Naive thymus-derived CD4-positive, alpha-beta T cell (primary cell): ENCODE measurements at regions not wholly inside any gene's neighbourhood (a gene's known extent, or its start where the extent isn't known, plus 50 kb on each side); places are given as distances from the start of the nearest gene placed in this dataset.
"Not testable (repeated sequence)": the region's sequence is repeated elsewhere in the genome, so short reads cannot be mapped to it uniquely, and the experiment has no call there.

Experiments
- ATAC-seq: fragments of 150-1000 bp; cut with Tn5 transposase; 2 replicates; pipeline ENCODE4 v1.10.0; 2021; ENCODE audit warnings: mild to moderate bottlenecking, moderate library complexity
- CTCF ChIA-PET: fragments of 350-600 bp; sonication (Branson Sonifier 250); formaldehyde crosslinking; loops from one replicate; lab custom pipeline; 2021; ENCODE audit warnings: antibody characterized with exemption; lab: Charles Lee
- POLR2A ChIA-PET: fragments of 350-600 bp; sonication (Branson Sonifier 250); formaldehyde crosslinking; loops from one replicate; lab custom pipeline; 2021; ENCODE audit warnings: antibody characterized with exemption, inconsistent platforms; lab: Charles Lee
- DNase-seq, 9 donors: peaks; one replicate each; pipeline versions ENCODE4 v3.0.0 to v3.0.0-alpha.2; 2020 to 2022; ENCODE audit warnings: mixed read lengths in 1 of 9
- H3K27ac ChIP-seq: one replicate; pipeline ENCODE4 v1.7.0; 2013; ENCODE audit warnings: mild to moderate bottlenecking, low read depth, low read length, moderate library complexity
- H3K27me3 ChIP-seq, 2 donors: one replicate each; pipeline ENCODE4 v1.7.0; 2013; ENCODE audit warnings: low read length in 2 of 2, mild to moderate bottlenecking in 2 of 2, moderate library complexity in 2 of 2; ENCODE audit not compliant: control insufficient read depth in 2 of 2, insufficient read depth in 2 of 2
- H3K36me3 ChIP-seq, 3 experiments: 1 replicate in 2 of 3; 2 replicates in 1 of 3; pipeline ENCODE4 v1.7.0; 2013; ENCODE audit warnings: low read length in 3 of 3, mild to moderate bottlenecking in 3 of 3, moderate library complexity in 1 of 3; ENCODE audit not compliant: insufficient read depth in 3 of 3, control insufficient read depth in 2 of 3
- H3K4me1 ChIP-seq, 2 donors: one replicate each; pipeline ENCODE4 v1.7.0; 2013; ENCODE audit warnings: low read length in 2 of 2, mild to moderate bottlenecking in 2 of 2, moderate library complexity in 1 of 2; ENCODE audit not compliant: control insufficient read depth in 2 of 2, insufficient read depth in 2 of 2
- H3K4me3 ChIP-seq: 2 replicates; pipeline ENCODE4 v1.7.0; 2013; ENCODE audit warnings: mild to moderate bottlenecking, low read length
- H3K9me3 ChIP-seq, 3 experiments: 1 replicate in 2 of 3; 2 replicates in 1 of 3; pipeline ENCODE4 v1.7.0; 2013; ENCODE audit warnings: low read length in 3 of 3; ENCODE audit not compliant: control insufficient read depth in 2 of 3
- H3K27ac Mint-ChIP-seq, 9 donors: one replicate each; pipeline ENCODE4 v1.8.0; 2020 to 2022; ENCODE audit warnings: mixed read lengths in 9 of 9, mild to moderate bottlenecking in 8 of 9, moderate library complexity in 5 of 9, inconsistent platforms in 2 of 9
- H3K27me3 Mint-ChIP-seq, 5 donors: one replicate each; pipeline ENCODE4 v1.8.0; 2021 to 2022; ENCODE audit warnings: mixed read lengths in 5 of 5, mild to moderate bottlenecking in 1 of 5
- H3K36me3 Mint-ChIP-seq, 5 donors: one replicate each; pipeline ENCODE4 v1.8.0; 2020 to 2022; ENCODE audit warnings: mixed read lengths in 5 of 5, mild to moderate bottlenecking in 3 of 5, inconsistent platforms in 1 of 5
- H3K4me1 Mint-ChIP-seq, 7 donors: one replicate each; pipeline ENCODE4 v1.8.0; 2020 to 2022; ENCODE audit warnings: mixed read lengths in 7 of 7, mild to moderate bottlenecking in 3 of 7, inconsistent platforms in 1 of 7
- H3K4me3 Mint-ChIP-seq, 10 donors: one replicate each; pipeline ENCODE4 v1.8.0; 2020 to 2022; ENCODE audit warnings: mild to moderate bottlenecking in 10 of 10, mixed read lengths in 10 of 10, moderate library complexity in 6 of 10, inconsistent platforms in 2 of 10
- H3K9me3 Mint-ChIP-seq, 11 donors: one replicate each; pipeline ENCODE4 v1.8.0; 2020 to 2022; ENCODE audit warnings: mixed read lengths in 11 of 11, mild to moderate bottlenecking in 4 of 11, inconsistent platforms in 1 of 11, moderate library complexity in 1 of 11
- intact Hi-C, 2 donors: fragments of 100-400 bp; cut with micrococcal nuclease; formaldehyde crosslinking; loops; one replicate each; pipeline ENCODE4 v1.15.1; 2023

GRCh38 chr21:14824126-14824525 lies 240.7 kb downstream of the NRIP1 start:
- Mint-ChIP-seq H3K9me3 (no peaks in the 10 kb centered on the region), H3K27me3 (no peaks in the 10 kb centered on the region), H3K36me3 (no peaks in the 10 kb centered on the region), H3K27ac (no peak overlapping the region), H3K4me1 (peaks cover 0 to 2% (median 0%) of the 10 kb centered on the region in 7 donors), H3K4me3 (no peak overlapping the region)
- H3K36me3 ChIP-seq: no peaks in the 10 kb centered on the region
- no peak overlapping the region for H3K4me3 ChIP-seq
- intact Hi-C loops: no loop called here
- H3K27ac ChIP-seq: no peak overlapping the region
- no peaks in the 10 kb centered on the region for H3K9me3 ChIP-seq
- ChIA-PET CTCF (no interaction called here), POLR2A (no interaction called here)
- no peaks in the 10 kb centered on the region for H3K27me3 ChIP-seq
- no peaks in the 10 kb centered on the region for H3K4me1 ChIP-seq
- DNase-seq: no peak
- ATAC-seq: no peak

DNA sequence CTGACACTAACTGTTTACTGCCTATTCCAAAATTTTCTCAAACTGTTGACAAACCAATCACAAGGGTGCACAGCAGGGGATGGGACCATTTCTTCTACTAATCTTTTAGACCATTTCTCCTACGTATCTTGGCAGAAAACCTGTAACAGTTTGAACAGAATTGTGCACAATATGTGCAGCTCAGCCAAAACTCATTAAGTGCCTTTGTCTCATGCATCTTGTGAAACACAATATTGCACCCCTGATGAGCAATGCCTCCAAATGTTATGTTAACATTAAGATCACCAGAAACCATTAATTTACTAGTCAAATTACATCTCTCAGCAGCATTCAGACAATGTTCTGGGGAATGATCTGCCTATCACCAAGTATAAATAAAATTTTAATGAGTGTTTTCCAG lies 247.5 kb downstream of the NRIP1 start:
- Histone ChIP-seq H3K9me3 (no peaks in the 10 kb centered on the region), H3K27me3 (no peaks in the 10 kb centered on the region), H3K4me3 (no peak overlapping the region), H3K36me3 (no peaks in the 10 kb centered on the region), H3K4me1 (no peaks in the 10 kb centered on the region), H3K27ac (no peak overlapping the region)
- CTCF ChIA-PET: no interaction called here
- H3K36me3 Mint-ChIP-seq: peaks cover 0 to 4% (median 0%) of the 10 kb centered on the region in 5 donors
- peaks cover 0 to 4% (median 0%) of the 10 kb centered on the region in 7 donors for H3K4me1 Mint-ChIP-seq
- H3K4me3 Mint-ChIP-seq: no peak overlapping the region
- DNase-seq (no peak), ATAC-seq (no peak)
- H3K27ac Mint-ChIP-seq: no peak overlapping the region
- H3K27me3 Mint-ChIP-seq: peaks cover 0 to 3% (median 0%) of the 10 kb centered on the region in 5 donors
- peaks cover 0 to 6% (median 0%) of the 10 kb centered on the region in 11 donors for H3K9me3 Mint-ChIP-seq
- intact Hi-C loops: no loop called here
- POLR2A ChIA-PET: interaction anchor here (0.5 kb wide), 1 partner anchor 10 kb away, joined by 3 read pairs; no protein-coding TSS in a partner anchor

- H3K27me3 ChIP-seq: no peaks in the 10 kb centered on the region
- H3K4me1 ChIP-seq: no peaks in the 10 kb centered on the region
- no peaks in the 10 kb centered on the region for H3K36me3 ChIP-seq
- ATAC-seq (no peak), DNase-seq (no peak)
- peaks cover 0 to 4% (median 0%) of the 10 kb centered on the region in 5 donors for H3K36me3 Mint-ChIP-seq
- H3K4me1 Mint-ChIP-seq: peaks cover 0 to 4% (median 0%) of the 10 kb centered on the region in 7 donors
- H3K4me3 ChIP-seq: no peak overlapping the region
- POLR2A ChIA-PET: no interaction called here
- CTCF ChIA-PET: no interaction called here
- no peak overlapping the region for H3K27ac ChIP-seq
- no peaks in the 10 kb centered on the region for H3K9me3 ChIP-seq
- no peak overlapping the region for H3K27ac Mint-ChIP-seq
- no peak overlapping the region for H3K4me3 Mint-ChIP-seq
- peaks cover 0 to 3% (median 0%) of the 10 kb centered on the region in 5 donors for H3K27me3 Mint-ChIP-seq
- peaks cover 2 to 14% (median 5%) of the 10 kb centered on the region in 11 donors for H3K9me3 Mint-ChIP-seq
- intact Hi-C loops: no loop called here
Measured at GRCh38 chr21:14814991-14815390, 249.8 kb downstream of the NRIP1 start.

DNA sequence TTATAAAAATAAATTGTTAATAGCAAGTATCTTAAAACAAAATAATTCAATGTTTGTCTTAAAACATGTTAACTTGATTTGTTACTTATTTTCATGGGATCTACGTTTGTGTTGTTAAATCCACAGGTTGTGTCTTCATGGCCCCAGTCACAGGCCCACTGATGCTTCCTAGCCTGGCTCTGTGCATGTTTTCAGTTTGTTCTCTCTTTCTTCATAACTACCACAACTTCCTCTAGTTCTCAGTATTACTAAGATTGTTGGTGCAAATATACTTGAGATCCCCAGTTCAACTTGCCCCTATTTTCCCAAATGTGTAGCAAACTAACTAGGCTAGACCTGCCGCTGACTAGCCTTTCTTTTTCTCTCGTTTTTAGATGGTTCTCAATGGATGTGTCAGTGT lies 250.5 kb downstream of the NRIP1 start:
- ChIA-PET CTCF (no interaction called here), POLR2A (no interaction called here)
- Mint-ChIP-seq H3K27ac (no peak overlapping the region), H3K9me3 (peaks cover 2 to 14% (median 5%) of the 10 kb centered on the region in 11 donors), H3K27me3 (peaks cover 0 to 3% (median 0%) of the 10 kb centered on the region in 5 donors), H3K36me3 (peaks cover 0 to 4% (median 0%) of the 10 kb centered on the region in 5 donors), H3K4me3 (no peak overlapping the region), H3K4me1 (peaks cover 0 to 4% (median 0%) of the 10 kb centered on the region in 7 donors)
- Histone ChIP-seq H3K27me3 (no peaks in the 10 kb centered on the region), H3K4me3 (no peak overlapping the region), H3K36me3 (no peaks in the 10 kb centered on the region), H3K27ac (no peak overlapping the region), H3K4me1 (no peaks in the 10 kb centered on the region), H3K9me3 (no peaks in the 10 kb centered on the region)
- intact Hi-C loops: no loop called here
- ATAC-seq (no peak), DNase-seq (no peak)

- H3K9me3 ChIP-seq, POLR2A ChIA-PET, intact Hi-C loops, H3K27ac ChIP-seq, CTCF ChIA-PET, H3K27ac Mint-ChIP-seq, H3K4me3 ChIP-seq, H3K27me3 ChIP-seq, H3K4me3 Mint-ChIP-seq, DNase-seq, H3K4me1 Mint-ChIP-seq, ATAC-seq, H3K36me3 ChIP-seq, H3K4me1 ChIP-seq: not testable (repeated sequence)
- Mint-ChIP-seq H3K9me3 (peaks cover under 1 to 23% (median 13%) of the 10 kb centered on the region in 11 donors), H3K27me3 (peaks cover 0 to 12% (median 7%) of the 10 kb centered on the region in 5 donors), H3K36me3 (peaks cover 0 to 10% (median 3%) of the 10 kb centered on the region in 5 donors)
Measured at GRCh38 chr21:14804170-14804569, 258.1 kb upstream of the SAMSN1 start.

- no peak overlapping the region for H3K27ac ChIP-seq
- H3K9me3 ChIP-seq: peaks cover 0 to 9% (median 6%) of the 10 kb centered on the region in 3 experiments
- H3K36me3 ChIP-seq: no peaks in the 10 kb centered on the region
- ATAC-seq (no peak), DNase-seq (no peak)
- intact Hi-C loops: no loop called here
- CTCF ChIA-PET: interaction anchor here (0.7 kb wide), 1 partner anchor 376 kb away, joined by 4 read pairs; no protein-coding TSS in a partner anchor
- no peaks in the 10 kb centered on the region for H3K4me1 ChIP-seq
- H3K9me3 Mint-ChIP-seq: peaks cover 12 to 59% (median 25%) of the 10 kb centered on the region in 11 donors
- H3K4me3 Mint-ChIP-seq: no peak overlapping the region
- no peak overlapping the region for H3K27ac Mint-ChIP-seq
- H3K36me3 Mint-ChIP-seq: peaks cover 0 to 19% (median 3%) of the 10 kb centered on the region in 5 donors
- H3K27me3 ChIP-seq: no peaks in the 10 kb centered on the region
- no peak overlapping the region for H3K4me3 ChIP-seq
- peaks cover 0 to 17% (median 4%) of the 10 kb centered on the region in 5 donors for H3K27me3 Mint-ChIP-seq
- POLR2A ChIA-PET: no interaction called here
- no peaks in the 10 kb centered on the region for H3K4me1 Mint-ChIP-seq
Measured at GRCh38 chr21:14797543-14797942, 251.4 kb upstream of the SAMSN1 start.

- H3K36me3 Mint-ChIP-seq: peaks cover 0 to 3% (median 0%) of the 10 kb centered on the region in 5 donors
- H3K4me1 ChIP-seq: no peaks in the 10 kb centered on the region
- H3K4me3 Mint-ChIP-seq: no peak overlapping the region
- H3K4me1 Mint-ChIP-seq: no peaks in the 10 kb centered on the region
- ChIA-PET CTCF (no interaction called here), POLR2A (no interaction called here)
- no peak for DNase-seq
- no peak overlapping the region for H3K27ac ChIP-seq
- ATAC-seq: no peak
- no peaks in the 10 kb centered on the region for H3K9me3 ChIP-seq
- H3K36me3 ChIP-seq: no peaks in the 10 kb centered on the region
- no peaks in the 10 kb centered on the region for H3K27me3 ChIP-seq
- H3K27me3 Mint-ChIP-seq: peaks cover 0 to 12% (median 0%) of the 10 kb centered on the region in 5 donors
- intact Hi-C loops: no loop called here
- no peak overlapping the region for H3K4me3 ChIP-seq
- peaks cover 0 to 9% (median 2%) of the 10 kb centered on the region in 11 donors for H3K9me3 Mint-ChIP-seq
- H3K27ac Mint-ChIP-seq: no peak overlapping the region
Measured at GRCh38 chr21:14787312-14787711, 241.2 kb upstream of the SAMSN1 start.
